OCI-LY7 (cell line): ENCODE measurements at regions not wholly inside any gene's neighbourhood (a gene's known extent, or its start where the extent isn't known, plus 50 kb on each side); places are given as distances from the start of the nearest gene placed in this dataset.

Experiments used
- BruUV-seq: library from RNA; stranded (reverse); fragments of 400-500 nt; replicated peaks from 2 replicates; lab custom pipeline; 2021; lab: Mats Ljungman, UMichigan
- CTCF ChIA-PET: fragments of 300-600 bp; sonication (Branson Sonifier 250); formaldehyde crosslinking; loops from one replicate; lab custom pipeline; 2022; ENCODE audit warnings: antibody characterized with exemption; ENCODE audit not compliant: unreplicated experiment; lab: Charles Lee
- POLR2A ChIA-PET: fragments of 300-600 bp; sonication (Branson Sonifier 250); formaldehyde crosslinking; loops from one replicate; lab custom pipeline; 2022; ENCODE audit warnings: antibody characterized with exemption; lab: Charles Lee
- DNase-seq: peaks from one replicate; pipeline ENCODE4 v3.0.0-alpha.2; 2015; ENCODE audit warnings: low spot score
- H2AFZ ChIP-seq: fragments of 200-600 bp; sonication (generic), shearing (Covaris generic); 2 replicates; pipeline ENCODE4 v1.6.1; 2014; ENCODE audit warnings: mild to moderate bottlenecking, antibody characterized with exemption, low read length, moderate library complexity
- H3K27ac ChIP-seq: fragments of 200-600 bp; sonication (generic); 2 replicates; pipeline ENCODE4 v1.5.1; 2014; ENCODE audit warnings: mixed run types, low read depth, mild to moderate bottlenecking, moderate library complexity, low read length, inconsistent platforms; ENCODE audit not compliant: poor library complexity, severe bottlenecking
- H3K36me3 ChIP-seq: fragments of 200-600 bp; sonication (generic); 2 replicates; pipeline ENCODE4 v1.6.1; 2014; ENCODE audit warnings: mild to moderate bottlenecking, antibody characterized with exemption, low read length, moderate library complexity, mixed read lengths; ENCODE audit not compliant: insufficient read depth
- H3K4me1 ChIP-seq: fragments of 200-600 bp; sonication (generic); 2 replicates; pipeline ENCODE4 v1.5.1; 2014; ENCODE audit warnings: mild to moderate bottlenecking, low read length; ENCODE audit not compliant: insufficient read depth, poor library complexity, severe bottlenecking
- H3K4me2 ChIP-seq: fragments of 200-600 bp; sonication (generic); 2 replicates; pipeline ENCODE4 v1.6.1; 2014; ENCODE audit warnings: mild to moderate bottlenecking, low read length
- H3K4me3 ChIP-seq: fragments of 200-600 bp; sonication (generic); 2 replicates; pipeline ENCODE4 v1.5.1; 2014; ENCODE audit warnings: mild to moderate bottlenecking, low read depth, low read length; ENCODE audit not compliant: poor library complexity, severe bottlenecking
- H3K79me2 ChIP-seq: fragments of 200-600 bp; sonication (generic); 2 replicates; pipeline ENCODE4 v1.6.1; 2016; ENCODE audit warnings: low read depth, mild to moderate bottlenecking, low read length, moderate library complexity, mixed read lengths; ENCODE audit not compliant: insufficient read depth
- H3K9me2 ChIP-seq: fragments of 200-600 bp; sonication (generic); 2 replicates; pipeline ENCODE4 v1.6.1; 2016; ENCODE audit warnings: mild to moderate bottlenecking, low read length, mixed read lengths; ENCODE audit not compliant: insufficient read depth
- H3K9me3 ChIP-seq: fragments of 200-600 bp; sonication (generic); 2 replicates; pipeline ENCODE4 v1.6.1; 2014; ENCODE audit warnings: mild to moderate bottlenecking, mixed run types, low read length, mixed read lengths
- H4K20me1 ChIP-seq: fragments of 200-600 bp; sonication (generic); 2 replicates; pipeline ENCODE4 v1.6.1; 2014; ENCODE audit warnings: mild to moderate bottlenecking, antibody characterized with exemption, low read length, moderate library complexity, mixed read lengths; ENCODE audit not compliant: insufficient read depth
- EZH2phosphoT487 ChIP-seq: fragments of 200-600 bp; sonication (generic); IDR thresholded peaks from 2 replicates; pipeline ENCODE4 v1.6.1; 2018; ENCODE audit warnings: low read depth, borderline replicate concordance, mild to moderate bottlenecking, mixed run types, antibody characterized with exemption, low read length, moderate library complexity, mixed read lengths
- intact Hi-C: fragments of 100-400 bp; cut with micrococcal nuclease; formaldehyde crosslinking; loops from one replicate; pipeline ENCODE4 v1.10.0; 2022; ENCODE audit not compliant: unreplicated experiment
- TF ChIP-seq, protein P1 (sequence below): fragments of 200-600 bp; sonication (generic); conservative IDR thresholded peaks from 2 replicates; pipeline ENCODE4 v1.5.1; 2014; ENCODE audit warnings: mild to moderate bottlenecking, antibody characterized with exemption, low read length, moderate library complexity, mixed read lengths

DNA sequence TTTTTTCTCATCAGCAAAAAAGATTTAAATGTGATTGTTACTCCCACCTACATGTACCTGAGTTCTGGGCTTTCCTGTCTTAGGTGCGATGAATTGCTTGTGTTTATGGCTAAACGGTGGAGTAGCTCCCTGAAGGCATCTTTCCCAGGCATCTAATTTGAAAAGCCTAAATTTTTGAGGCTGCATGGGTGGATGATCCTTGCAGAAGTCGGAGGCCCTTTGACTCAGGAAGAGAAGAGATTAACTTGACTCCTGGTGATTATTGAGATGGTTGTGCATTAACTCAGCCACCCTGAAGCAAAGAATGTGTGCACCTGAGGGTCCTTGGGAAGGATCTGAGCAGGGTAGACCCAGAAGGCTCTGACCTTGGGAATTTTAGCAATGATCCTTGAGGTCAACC is 155.6 kb upstream of the SEMA3C start:
- ChIA-PET POLR2A (interaction anchor here (0.7 kb wide), 1 partner anchor 49 kb away, joined by 3 read pairs; no protein-coding TSS in a partner anchor), CTCF (no interaction called here)
- H3K36me3 ChIP-seq: no peaks in the 10 kb centered on the region
- no peaks in the 10 kb centered on the region for H3K79me2 ChIP-seq
- no peak overlapping the region for H3K27ac ChIP-seq
- H3K4me1 ChIP-seq: no peaks in the 10 kb centered on the region
- no peak overlapping the region for H2AFZ ChIP-seq
- no peak overlapping the region for H3K4me2 ChIP-seq
- no peak overlapping the region for H3K4me3 ChIP-seq
- no peak for DNase-seq
- BruUV-seq: no TSS peak
- H3K9me2 ChIP-seq: no peaks in the 10 kb centered on the region
- TF ChIP-seq, protein P1, sequence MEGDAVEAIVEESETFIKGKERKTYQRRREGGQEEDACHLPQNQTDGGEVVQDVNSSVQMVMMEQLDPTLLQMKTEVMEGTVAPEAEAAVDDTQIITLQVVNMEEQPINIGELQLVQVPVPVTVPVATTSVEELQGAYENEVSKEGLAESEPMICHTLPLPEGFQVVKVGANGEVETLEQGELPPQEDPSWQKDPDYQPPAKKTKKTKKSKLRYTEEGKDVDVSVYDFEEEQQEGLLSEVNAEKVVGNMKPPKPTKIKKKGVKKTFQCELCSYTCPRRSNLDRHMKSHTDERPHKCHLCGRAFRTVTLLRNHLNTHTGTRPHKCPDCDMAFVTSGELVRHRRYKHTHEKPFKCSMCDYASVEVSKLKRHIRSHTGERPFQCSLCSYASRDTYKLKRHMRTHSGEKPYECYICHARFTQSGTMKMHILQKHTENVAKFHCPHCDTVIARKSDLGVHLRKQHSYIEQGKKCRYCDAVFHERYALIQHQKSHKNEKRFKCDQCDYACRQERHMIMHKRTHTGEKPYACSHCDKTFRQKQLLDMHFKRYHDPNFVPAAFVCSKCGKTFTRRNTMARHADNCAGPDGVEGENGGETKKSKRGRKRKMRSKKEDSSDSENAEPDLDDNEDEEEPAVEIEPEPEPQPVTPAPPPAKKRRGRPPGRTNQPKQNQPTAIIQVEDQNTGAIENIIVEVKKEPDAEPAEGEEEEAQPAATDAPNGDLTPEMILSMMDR: no peak
- TF ChIP-seq EZH2phosphoT487: no peak
- H3K9me3 ChIP-seq: no peaks in the 10 kb centered on the region
- no peaks in the 10 kb centered on the region for H4K20me1 ChIP-seq
- intact Hi-C loops: no loop called here

DNA sequence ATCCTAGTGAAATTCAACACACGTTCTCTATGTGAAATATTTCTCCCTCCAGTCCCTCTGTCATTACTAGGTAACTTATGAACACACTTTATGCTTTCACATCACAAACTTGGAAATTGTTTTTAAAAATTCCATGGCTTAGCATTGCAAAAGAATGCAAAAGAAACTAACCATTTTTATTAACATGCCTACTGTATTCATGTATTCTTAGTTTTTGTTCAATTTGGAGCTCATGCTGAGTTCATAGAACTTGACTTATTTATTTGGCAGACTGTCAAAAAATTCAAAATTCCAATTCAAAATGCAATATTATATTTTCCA is 155.0 kb upstream of the SEMA3C start:
- Histone ChIP-seq H3K79me2 (no peaks in the 10 kb centered on the region), H3K4me3 (no peak overlapping the region), H3K4me1 (no peaks in the 10 kb centered on the region), H3K9me3 (no peaks in the 10 kb centered on the region), H4K20me1 (no peaks in the 10 kb centered on the region), H3K27ac (no peak overlapping the region), H3K36me3 (no peaks in the 10 kb centered on the region), H3K9me2 (no peaks in the 10 kb centered on the region), H3K4me2 (no peak overlapping the region), H2AFZ (no peak overlapping the region)
- TF ChIP-seq, protein P1: no peak
- TF ChIP-seq EZH2phosphoT487: no peak
- ChIA-PET POLR2A (interaction anchor here (0.7 kb wide), 1 partner anchor 49 kb away, joined by 3 read pairs; no protein-coding TSS in a partner anchor), CTCF (no interaction called here)
- DNase-seq: no peak
- BruUV-seq: no TSS peak
- intact Hi-C loops: no loop called here

DNA sequence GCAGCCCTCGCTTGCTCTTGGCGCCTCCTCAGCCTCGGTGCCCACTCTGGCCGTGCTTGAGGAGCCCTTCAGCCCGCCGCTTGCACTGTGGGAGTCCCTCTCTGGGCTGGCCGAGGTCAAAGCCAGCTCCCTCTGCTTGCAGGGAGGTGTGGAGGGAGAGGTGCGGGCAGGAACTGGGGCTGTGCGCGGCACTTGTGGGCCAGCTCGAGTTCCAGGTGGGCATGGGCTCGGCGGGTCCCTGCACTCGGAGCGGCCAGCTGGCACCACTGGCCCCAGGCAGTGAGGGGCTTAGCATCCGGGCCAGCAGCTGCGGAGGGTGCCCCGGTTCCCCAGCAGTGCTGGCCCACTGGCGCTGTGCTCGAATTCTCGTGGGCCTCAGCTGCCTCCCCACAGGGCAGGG is 152.1 kb upstream of the SEMA3C start:
- no TSS peak for BruUV-seq
- H3K4me2 ChIP-seq: no peak overlapping the region
- no peak overlapping the region for H3K27ac ChIP-seq
- DNase-seq: no peak
- POLR2A ChIA-PET: interaction anchor here (0.9 kb wide), 1 partner anchor 51 kb away, joined by 3 read pairs; no protein-coding TSS in a partner anchor
- H3K9me3 ChIP-seq: no peaks in the 10 kb centered on the region
- H3K4me1 ChIP-seq: no peaks in the 10 kb centered on the region
- no peak overlapping the region for H3K4me3 ChIP-seq
- H4K20me1 ChIP-seq: no peaks in the 10 kb centered on the region
- CTCF ChIA-PET: no interaction called here
- no peaks in the 10 kb centered on the region for H3K79me2 ChIP-seq
- no peaks in the 10 kb centered on the region for H3K36me3 ChIP-seq
- TF ChIP-seq, protein P1: no peak
- no peak for TF ChIP-seq EZH2phosphoT487
- H3K9me2 ChIP-seq: no peaks in the 10 kb centered on the region
- intact Hi-C loops: no loop called here
- H2AFZ ChIP-seq: no peak overlapping the region
